Neural progenitor cell (in vitro differentiated cells): ENCODE measurements at regions not wholly inside any gene's neighbourhood (a gene's known extent, or its start where the extent isn't known, plus 50 kb on each side); places are given as distances from the start of the nearest gene placed in this dataset.

Experiments used
- EZH2 ChIP-seq: fragments of 200-600 bp; sonication (generic); IDR thresholded peaks from 2 replicates; pipeline ENCODE4 v1.6.1; 2017; ENCODE audit warnings: antibody characterized with exemption, mild to moderate bottlenecking, moderate library complexity
- EZH2phosphoT487 ChIP-seq: fragments of 200-600 bp; sonication (generic); IDR thresholded peaks from 2 replicates; pipeline ENCODE4 v1.6.1; 2017; ENCODE audit warnings: antibody characterized with exemption
- TF ChIP-seq, protein P1 (sequence below): fragments of 200-600 bp; sonication (generic); IDR thresholded peaks from 2 replicates; pipeline ENCODE4 v1.5.1; 2017; ENCODE audit warnings: antibody characterized with exemption, mild to moderate bottlenecking

DNA sequence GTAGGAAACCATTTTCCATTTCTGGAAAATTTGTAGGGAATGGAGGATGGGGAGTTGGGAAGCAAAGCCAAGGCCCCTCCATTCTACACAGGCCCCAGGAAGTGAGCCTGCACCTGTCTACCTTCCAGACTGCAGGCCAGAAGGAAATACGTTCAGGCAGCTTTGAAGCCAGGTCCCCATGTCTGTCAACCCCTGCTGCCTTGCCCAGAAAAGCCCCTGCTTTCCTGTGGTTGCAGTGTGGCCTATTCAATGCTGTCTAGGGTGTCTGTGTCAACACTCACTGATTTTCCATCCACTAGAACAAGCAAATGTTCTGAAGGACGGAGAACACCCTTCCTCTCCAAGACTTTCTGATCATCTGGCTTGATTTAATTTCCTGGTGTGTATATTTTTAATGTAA lies 281.9 kb downstream of the TLE3 start:
- TF ChIP-seq, protein P1, sequence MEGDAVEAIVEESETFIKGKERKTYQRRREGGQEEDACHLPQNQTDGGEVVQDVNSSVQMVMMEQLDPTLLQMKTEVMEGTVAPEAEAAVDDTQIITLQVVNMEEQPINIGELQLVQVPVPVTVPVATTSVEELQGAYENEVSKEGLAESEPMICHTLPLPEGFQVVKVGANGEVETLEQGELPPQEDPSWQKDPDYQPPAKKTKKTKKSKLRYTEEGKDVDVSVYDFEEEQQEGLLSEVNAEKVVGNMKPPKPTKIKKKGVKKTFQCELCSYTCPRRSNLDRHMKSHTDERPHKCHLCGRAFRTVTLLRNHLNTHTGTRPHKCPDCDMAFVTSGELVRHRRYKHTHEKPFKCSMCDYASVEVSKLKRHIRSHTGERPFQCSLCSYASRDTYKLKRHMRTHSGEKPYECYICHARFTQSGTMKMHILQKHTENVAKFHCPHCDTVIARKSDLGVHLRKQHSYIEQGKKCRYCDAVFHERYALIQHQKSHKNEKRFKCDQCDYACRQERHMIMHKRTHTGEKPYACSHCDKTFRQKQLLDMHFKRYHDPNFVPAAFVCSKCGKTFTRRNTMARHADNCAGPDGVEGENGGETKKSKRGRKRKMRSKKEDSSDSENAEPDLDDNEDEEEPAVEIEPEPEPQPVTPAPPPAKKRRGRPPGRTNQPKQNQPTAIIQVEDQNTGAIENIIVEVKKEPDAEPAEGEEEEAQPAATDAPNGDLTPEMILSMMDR, result no peak
- TF ChIP-seq EZH2 (no peak), EZH2phosphoT487 (no peak)
